HL-60 (cell line): ENCODE measurements at regions not wholly inside any gene's neighbourhood (a gene's known extent, or its start where the extent isn't known, plus 50 kb on each side); places are given as distances from the start of the nearest gene placed in this dataset.
"Not testable (repeated sequence)": the region's sequence is repeated elsewhere in the genome, so short reads cannot be mapped to it uniquely, and the experiment has no call there.

Experiments used
- DNase-seq, 2 experiments: peaks; one replicate each; pipeline ENCODE4 v3.0.0-alpha.2; 2010 to 2020; ENCODE audit warnings: low read depth in 1 of 2, low spot score in 1 of 2
- H3K27ac ChIP-seq: fragments of 250-450 bp; sonication (Bioruptor Pico); replicated peaks from 2 replicates; pipeline ENCODE4 v1.5.1; 2020; ENCODE audit warnings: mild to moderate bottlenecking, moderate library complexity
- H3K27me3 ChIP-seq: fragments of 250-450 bp; sonication (Bioruptor Pico); 2 replicates; pipeline ENCODE4 v1.5.1; 2021; ENCODE audit warnings: mild to moderate bottlenecking, moderate library complexity; ENCODE audit not compliant: insufficient read depth, poor library complexity, severe bottlenecking
- H3K4me3 ChIP-seq: replicated peaks from 2 replicates; pipeline ENCODE4 v1.5.1; 2011; ENCODE audit warnings: mild to moderate bottlenecking, control low read depth, low read length; ENCODE audit not compliant: insufficient read depth
- CTCF ChIP-seq: IDR thresholded peaks from one replicate; pipeline ENCODE4 v1.5.1; 2011; ENCODE audit warnings: low read length, control low read depth, inconsistent platforms; ENCODE audit not compliant: insufficient read depth
- GABPA ChIP-seq: IDR thresholded peaks from 2 replicates; pipeline ENCODE4 v1.6.1; 2012; ENCODE audit warnings: low read depth
- POLR2AphosphoS5 ChIP-seq: IDR thresholded peaks from 2 replicates; pipeline ENCODE4 v1.6.1; 2012; ENCODE audit warnings: low read depth
- REST ChIP-seq: IDR thresholded peaks from 2 replicates; pipeline ENCODE4 v1.6.1; 2012; ENCODE audit warnings: low read depth; ENCODE audit not compliant: insufficient replicate concordance
- SPI1 ChIP-seq: IDR thresholded peaks from 2 replicates; pipeline ENCODE4 v1.6.1; 2012; ENCODE audit warnings: low read depth, mild to moderate bottlenecking, borderline replicate concordance

DNA sequence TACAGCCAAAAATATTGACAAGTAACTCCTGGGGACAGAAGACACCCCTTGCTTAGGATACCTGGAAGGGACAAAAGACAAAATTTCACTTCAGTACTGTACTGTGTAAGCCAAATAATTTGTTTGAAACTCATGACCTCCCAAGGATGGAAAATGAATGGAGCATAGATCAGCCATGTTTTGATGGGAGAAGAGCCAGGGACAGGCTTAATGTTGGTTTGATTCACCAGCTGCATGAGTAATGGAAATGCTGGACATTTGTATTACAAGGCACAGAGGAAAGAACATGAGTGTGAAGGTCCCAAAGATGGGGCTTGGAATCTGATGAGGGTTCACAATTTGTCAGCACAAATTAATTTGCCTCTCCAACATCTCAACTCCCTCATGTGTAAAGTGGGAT is 122.8 kb downstream of the ENC1 start:
- DNase-seq = no peak
- H3K27ac ChIP-seq = no peak overlapping the region
- no peak for TF ChIP-seq REST
- TF ChIP-seq GABPA = no peak
- TF ChIP-seq CTCF = no peak
- TF ChIP-seq POLR2AphosphoS5 = no peak
- H3K27me3 ChIP-seq = no peaks in the 10 kb centered on the region
- no peak overlapping the region for H3K4me3 ChIP-seq

GRCh38 chr5:74516211-74516636 is 124.3 kb downstream of the ENC1 start:
- TF ChIP-seq GABPA (no peak), CTCF (no peak), POLR2AphosphoS5 (no peak), REST (no peak), SPI1 (no peak)
- H3K27ac ChIP-seq = no peak overlapping the region
- DNase-seq = no peak
- H3K27me3 ChIP-seq = no peaks in the 10 kb centered on the region
- no peak overlapping the region for H3K4me3 ChIP-seq

DNA sequence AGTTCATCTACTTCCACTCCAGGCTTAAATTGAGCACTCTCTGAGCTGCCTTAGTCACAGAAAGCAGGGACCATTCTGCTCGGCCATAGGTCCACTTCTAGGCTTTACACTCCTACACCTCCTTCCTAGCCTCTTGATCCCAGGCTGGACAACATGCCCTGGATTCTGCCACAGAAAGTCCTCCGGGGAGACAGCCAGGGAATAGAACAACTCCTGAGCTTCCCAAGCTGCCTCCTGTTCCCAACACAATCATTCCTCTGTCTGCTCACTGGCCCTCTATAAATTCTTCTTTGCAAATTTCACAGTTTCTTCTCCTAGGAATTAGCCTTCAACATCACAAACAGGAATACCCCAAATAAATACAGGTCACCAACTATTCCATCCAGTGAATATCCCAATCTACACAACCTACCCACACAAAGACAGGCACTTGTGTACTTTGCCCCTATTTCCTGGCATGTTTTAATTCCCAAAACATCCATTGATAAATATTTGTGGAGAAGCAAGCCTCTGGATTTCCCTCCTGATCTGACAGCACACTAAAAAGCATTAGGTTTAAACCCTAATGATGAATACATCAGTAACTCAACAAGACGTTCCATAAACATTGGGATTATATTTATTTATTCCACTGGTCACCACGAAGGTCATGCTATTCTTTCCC is 125.5 kb downstream of the ENC1 start:
- no peak for TF ChIP-seq POLR2AphosphoS5
- TF ChIP-seq CTCF = no peak
- no peak for TF ChIP-seq GABPA
- no peak for TF ChIP-seq REST
- Histone ChIP-seq H3K27me3 (no peaks in the 10 kb centered on the region), H3K27ac (no peak overlapping the region), H3K4me3 (no peak overlapping the region)
- DNase-seq = no peak

- not testable (repeated sequence) for H3K27me3 ChIP-seq, H3K4me3 ChIP-seq, H3K27ac ChIP-seq, DNase-seq
Observed at GRCh38 chr5:74511770-74512169, 128.8 kb downstream of the ENC1 start.
